Neutrophil (primary cell): ENCODE measurements at regions not wholly inside any gene's neighbourhood (a gene's known extent, or its start where the extent isn't known, plus 50 kb on each side); places are given as distances from the start of the nearest gene placed in this dataset.

Experiments used
- H3K27ac ChIP-seq: fragments of 200-600 bp; sonication (generic); 2 replicates; pipeline ENCODE4 v1.5.1; 2016; ENCODE audit warnings: mild to moderate bottlenecking, moderate library complexity
- H3K27me3 ChIP-seq: fragments of 200-600 bp; sonication (generic); 2 replicates; pipeline ENCODE4 v1.6.0; 2016; ENCODE audit warnings: mild to moderate bottlenecking
- H3K36me3 ChIP-seq: fragments of 200-600 bp; sonication (generic); 2 replicates; pipeline ENCODE4 v1.5.1; 2017
- H3K4me1 ChIP-seq, 2 experiments: fragments of 200-600 bp in 1 of 2; sonication (generic) in 1 of 2; 1 replicate in 1 of 2; 2 replicates in 1 of 2; pipeline versions ENCODE4 v1.5.1 to v1.6.1; 2013 to 2016; ENCODE audit warnings: low read depth in 1 of 2, low read length in 1 of 2, mild to moderate bottlenecking in 1 of 2, moderate library complexity in 1 of 2; ENCODE audit not compliant: control insufficient read depth in 1 of 2, insufficient read depth in 1 of 2
- H3K4me3 ChIP-seq, 2 experiments: fragments of 200-600 bp in 1 of 2; sonication (generic) in 1 of 2; 1 replicate in 1 of 2; 2 replicates in 1 of 2; pipeline ENCODE4 v1.5.1; 2013 to 2016; ENCODE audit warnings: low read depth in 1 of 2, low read length in 1 of 2, mild to moderate bottlenecking in 1 of 2, moderate library complexity in 1 of 2
- H3K9me3 ChIP-seq: fragments of 200-600 bp; sonication (generic); 2 replicates; pipeline ENCODE4 v1.5.1; 2016
- TF ChIP-seq, protein P1 (sequence below): fragments of 200-600 bp; sonication (generic); IDR thresholded peaks from 2 replicates; pipeline ENCODE4 v1.5.1; 2016; ENCODE audit warnings: antibody characterized with exemption

DNA sequence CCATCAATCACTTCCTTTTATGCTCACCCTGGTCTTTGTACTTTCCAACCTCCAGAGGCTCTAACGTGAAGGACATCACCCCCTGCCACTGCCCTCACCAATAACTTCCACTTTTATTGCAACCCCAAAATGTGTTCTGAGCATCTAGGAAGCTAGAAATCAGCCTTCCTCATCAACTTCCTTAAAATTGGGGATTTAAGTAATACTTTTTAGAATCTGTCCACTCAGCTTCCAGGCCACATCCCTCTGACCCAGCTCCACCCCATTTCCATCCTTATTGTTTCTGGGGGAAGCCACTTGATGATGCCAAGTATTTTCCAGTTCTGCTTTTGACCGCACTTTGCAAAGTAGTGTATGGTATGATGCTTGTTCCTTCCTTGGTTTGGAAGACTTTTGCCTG is 73.5 kb upstream of the XCR1 start:
- Histone ChIP-seq H3K27me3 (no peaks in the 10 kb centered on the region), H3K36me3 (no peaks in the 10 kb centered on the region), H3K9me3 (no peaks in the 10 kb centered on the region), H3K4me1 (peaks cover 77 to 88% of the 10 kb centered on the region in 2 experiments), H3K4me3 (peak overlapping the region; percentile 46 to 61), H3K27ac (peak overlapping the region; percentile 99)
- TF ChIP-seq, protein P1, sequence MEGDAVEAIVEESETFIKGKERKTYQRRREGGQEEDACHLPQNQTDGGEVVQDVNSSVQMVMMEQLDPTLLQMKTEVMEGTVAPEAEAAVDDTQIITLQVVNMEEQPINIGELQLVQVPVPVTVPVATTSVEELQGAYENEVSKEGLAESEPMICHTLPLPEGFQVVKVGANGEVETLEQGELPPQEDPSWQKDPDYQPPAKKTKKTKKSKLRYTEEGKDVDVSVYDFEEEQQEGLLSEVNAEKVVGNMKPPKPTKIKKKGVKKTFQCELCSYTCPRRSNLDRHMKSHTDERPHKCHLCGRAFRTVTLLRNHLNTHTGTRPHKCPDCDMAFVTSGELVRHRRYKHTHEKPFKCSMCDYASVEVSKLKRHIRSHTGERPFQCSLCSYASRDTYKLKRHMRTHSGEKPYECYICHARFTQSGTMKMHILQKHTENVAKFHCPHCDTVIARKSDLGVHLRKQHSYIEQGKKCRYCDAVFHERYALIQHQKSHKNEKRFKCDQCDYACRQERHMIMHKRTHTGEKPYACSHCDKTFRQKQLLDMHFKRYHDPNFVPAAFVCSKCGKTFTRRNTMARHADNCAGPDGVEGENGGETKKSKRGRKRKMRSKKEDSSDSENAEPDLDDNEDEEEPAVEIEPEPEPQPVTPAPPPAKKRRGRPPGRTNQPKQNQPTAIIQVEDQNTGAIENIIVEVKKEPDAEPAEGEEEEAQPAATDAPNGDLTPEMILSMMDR: peak; percentile 76

DNA sequence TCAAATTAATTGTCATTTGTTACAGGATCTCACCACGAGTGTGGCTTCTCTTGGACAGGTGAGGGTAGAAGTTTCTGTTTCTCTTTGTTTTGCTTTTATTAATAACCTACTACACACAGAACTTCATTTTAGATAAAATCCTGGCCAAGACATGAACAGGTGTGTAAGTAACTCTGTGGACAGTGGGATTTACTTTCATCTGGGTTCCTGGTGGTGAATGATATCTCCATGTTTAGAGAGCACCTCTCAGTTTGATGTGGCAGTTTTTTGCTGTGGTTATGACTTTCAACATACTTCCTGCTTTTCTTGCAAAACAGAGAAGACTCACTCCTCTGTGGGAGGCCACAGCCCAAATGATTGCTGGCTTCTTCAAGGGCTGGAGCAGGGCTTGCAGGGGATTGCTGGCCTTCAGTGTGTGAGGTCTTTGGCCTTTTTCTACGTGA is 71.1 kb upstream of the XCR1 start:
- Histone ChIP-seq H3K27ac (peak overlapping the region; percentile 99), H3K9me3 (no peaks in the 10 kb centered on the region), H3K4me3 (peak overlapping the region; percentile 46 to 61)

DNA sequence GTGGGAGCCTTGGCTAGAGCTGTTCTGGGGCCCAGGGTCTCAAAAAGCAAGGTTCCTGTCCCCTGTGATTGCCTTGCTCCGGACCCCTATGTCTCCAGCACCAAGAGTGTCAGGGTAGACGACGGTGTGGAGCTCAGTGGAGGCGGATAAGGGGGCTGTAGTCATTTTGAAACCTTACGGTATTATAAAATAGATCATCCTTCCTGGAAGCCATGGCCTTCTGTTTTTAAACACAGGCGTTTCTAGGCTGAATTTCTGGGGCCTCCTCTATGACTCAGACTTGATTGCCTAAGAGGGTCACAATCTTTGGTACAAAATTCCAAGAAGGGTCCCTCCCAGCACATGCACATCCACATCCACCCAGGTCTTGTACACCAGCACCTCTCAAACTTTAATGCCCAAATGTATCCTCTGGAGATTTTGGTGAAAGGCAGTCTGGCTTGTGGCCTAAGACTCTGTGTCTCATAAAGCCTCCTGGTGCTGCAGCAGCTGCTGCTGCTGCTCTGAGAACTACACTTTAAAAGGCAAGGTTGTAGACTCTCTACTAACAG is 70.5 kb upstream of the XCR1 start:
- Histone ChIP-seq H3K9me3 (no peaks in the 10 kb centered on the region), H3K27me3 (no peaks in the 10 kb centered on the region), H3K27ac (peak overlapping the region; percentile 99), H3K36me3 (no peaks in the 10 kb centered on the region), H3K4me1 (peaks cover 85 to 99% of the 10 kb centered on the region in 2 experiments), H3K4me3 (peak overlapping the region; percentile 46 to 61)
- TF ChIP-seq, protein P1: no peak

More for the DNA sequence above, 71.1 kb upstream of the XCR1 start:
- TF ChIP-seq, protein P1: peak; percentile 53
- H3K27me3 ChIP-seq: no peaks in the 10 kb centered on the region
- H3K36me3 ChIP-seq: no peaks in the 10 kb centered on the region
- peaks cover 80 to 96% of the 10 kb centered on the region in 2 experiments for H3K4me1 ChIP-seq

DNA sequence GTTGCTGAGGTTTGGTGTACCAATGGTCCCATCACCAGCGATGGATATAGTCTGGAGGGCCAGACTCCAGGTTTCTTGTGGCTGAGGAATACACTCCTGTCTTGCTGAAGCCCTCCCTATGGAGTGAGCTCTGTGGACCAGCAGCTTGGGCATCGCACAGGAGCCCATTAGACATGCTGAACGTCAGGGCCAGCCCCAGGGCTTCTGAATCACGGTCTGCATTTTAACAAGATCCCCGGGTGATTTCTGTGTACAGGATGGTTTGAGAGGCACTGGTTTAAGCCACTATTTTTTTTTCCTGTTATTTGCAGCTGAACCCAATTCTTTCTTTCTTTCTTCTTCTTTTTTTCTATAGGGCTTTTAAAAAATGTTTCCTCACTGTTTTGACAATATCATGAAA is 69.5 kb upstream of the XCR1 start:
- Histone ChIP-seq H3K36me3 (no peaks in the 10 kb centered on the region), H3K27ac (peak overlapping the region; percentile 99), H3K4me1 (peaks cover 90 to 100% of the 10 kb centered on the region in 2 experiments), H3K9me3 (no peaks in the 10 kb centered on the region), H3K27me3 (no peaks in the 10 kb centered on the region), H3K4me3 (peak overlapping the region; percentile 8 to 22)
- TF ChIP-seq, protein P1: no peak

DNA sequence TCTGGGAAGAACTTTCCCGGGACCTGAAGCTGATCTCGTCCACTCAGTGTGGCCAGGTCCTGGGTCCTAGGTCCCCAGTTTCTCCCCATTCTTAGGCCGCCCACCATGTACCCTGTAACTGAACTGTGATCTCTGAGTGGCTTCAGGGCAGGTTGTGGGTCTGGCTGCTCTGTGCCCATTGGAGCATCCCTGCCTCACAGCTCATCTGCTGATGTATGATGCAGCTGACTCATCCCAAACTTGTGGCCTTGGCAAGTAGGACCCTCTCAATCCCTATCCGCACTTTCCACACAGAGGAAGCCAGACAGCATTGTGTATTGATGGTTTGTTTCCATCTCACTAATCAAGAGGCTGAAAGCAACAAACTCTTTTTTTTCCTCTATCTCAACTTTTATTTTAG is 69.1 kb upstream of the XCR1 start:
- Histone ChIP-seq H3K4me3 (peak overlapping the region in 1 of 2 experiments; percentile 22), H3K27me3 (no peaks in the 10 kb centered on the region), H3K36me3 (no peaks in the 10 kb centered on the region), H3K4me1 (peaks cover 90 to 100% of the 10 kb centered on the region in 2 experiments), H3K9me3 (no peaks in the 10 kb centered on the region), H3K27ac (peak overlapping the region; percentile 99)
- TF ChIP-seq, protein P1: no peak
